ENCODE measurements at regions not wholly inside any gene's neighbourhood (a gene's known extent, or its start where the extent isn't known, plus 50 kb on each side); places are given as distances from the start of the nearest gene placed in this dataset.

- 81 to 94% (median 94%) methylated on average over 1 of the region's 1 CpG for WGBS, 5 donors
- intact Hi-C loops (cut with DNase I; ENCODE audit: low total_unique reads), result no loop called here
- no peaks in the 10 kb centered on the region for H3K27me3 ChIP-seq
- no peaks in the 10 kb centered on the region for H3K36me3 ChIP-seq
- H3K27ac ChIP-seq, result no peak overlapping the region
- H3K4me1 ChIP-seq, result no peaks in the 10 kb centered on the region
- TF ChIP-seq EP300 (IDR thresholded peaks at IDR 0.05) (no peak), POLR2AphosphoS5 (IDR thresholded peaks at IDR 0.05) (no peak), POLR2A (IDR thresholded peaks at IDR 0.05) (no peak), CTCF (IDR thresholded peaks at IDR 0.05) (no peak)
- H3K9me3 ChIP-seq, result no peaks in the 10 kb centered on the region
- H3K4me3 ChIP-seq, result no peak overlapping the region
- no peak for DNase-seq
These were observed 301.8 kb downstream of the BRINP2 start for GRCh38 chr1:177472567-177472966.

GRCh38 chr1:177471244-177471643 is 300.5 kb downstream of the BRINP2 start:
- Histone ChIP-seq H3K4me3 (no peak overlapping the region), H3K27me3 (no peaks in the 10 kb centered on the region), H3K9me3 (no peaks in the 10 kb centered on the region), H3K4me1 (no peaks in the 10 kb centered on the region), H3K36me3 (no peaks in the 10 kb centered on the region), H3K27ac (no peak overlapping the region)
- intact Hi-C loops (cut with DNase I; ENCODE audit: low total_unique reads), result no loop called here
- 48 to 68% (median 56%) methylated on average over 1 of the region's 1 CpG for WGBS, 5 donors
- TF ChIP-seq EP300 (IDR thresholded peaks at IDR 0.05) (no peak), POLR2AphosphoS5 (IDR thresholded peaks at IDR 0.05) (no peak), CTCF (IDR thresholded peaks at IDR 0.05) (no peak), POLR2A (IDR thresholded peaks at IDR 0.05) (no peak)
- DNase-seq, result no peak

- Histone ChIP-seq H3K4me3 (no peak overlapping the region), H3K36me3 (no peaks in the 10 kb centered on the region), H3K4me1 (no peaks in the 10 kb centered on the region), H3K27me3 (no peaks in the 10 kb centered on the region), H3K9me3 (no peaks in the 10 kb centered on the region), H3K27ac (no peak overlapping the region)
- no peak for DNase-seq
- TF ChIP-seq EP300 (IDR thresholded peaks at IDR 0.05) (no peak), CTCF (IDR thresholded peaks at IDR 0.05) (no peak), POLR2AphosphoS5 (IDR thresholded peaks at IDR 0.05) (no peak), POLR2A (IDR thresholded peaks at IDR 0.05) (no peak)
- intact Hi-C loops (cut with DNase I; ENCODE audit: low total_unique reads), result no loop called here
- WGBS, 5 donors, result 92 to 97% (median 94%) methylated on average over 3 of the region's 3 CpGs
These were observed 298.8 kb downstream of the BRINP2 start for GRCh38 chr1:177469519-177469918.

- no peak overlapping the region for H3K4me3 ChIP-seq
- TF ChIP-seq POLR2AphosphoS5 (IDR thresholded peaks at IDR 0.05) (no peak), CTCF (IDR thresholded peaks at IDR 0.05) (no peak), EP300 (IDR thresholded peaks at IDR 0.05) (no peak), POLR2A (IDR thresholded peaks at IDR 0.05) (no peak)
- DNase-seq, result no peak
- no peaks in the 10 kb centered on the region for H3K27me3 ChIP-seq
- no peaks in the 10 kb centered on the region for H3K9me3 ChIP-seq
- H3K36me3 ChIP-seq, result no peaks in the 10 kb centered on the region
- H3K4me1 ChIP-seq, result no peaks in the 10 kb centered on the region
- WGBS, 5 donors, result 77 to 84% (median 83%) methylated on average over 2 of the region's 2 CpGs
- intact Hi-C loops (cut with DNase I; ENCODE audit: low total_unique reads), result no loop called here
- no peak overlapping the region for H3K27ac ChIP-seq
These were observed 295.5 kb downstream of the BRINP2 start for GRCh38 chr1:177466286-177466685.
